Peyer's patch (tissue), 4 donors: ENCODE measurements at regions not wholly inside any gene's neighbourhood (a gene's known extent, or its start where the extent isn't known, plus 50 kb on each side); places are given as distances from the start of the nearest gene placed in this dataset.
"Not testable (repeated sequence)": the region's sequence is repeated elsewhere in the genome, so short reads cannot be mapped to it uniquely, and the experiment has no call there.

Experiments used
- DNase-seq, 3 donors: peaks; one replicate each; pipeline ENCODE4 v3.0.0-alpha.2; 2017 to 2019
- H3K27ac ChIP-seq, 4 donors: fragments of 200-600 bp; sonication (generic); one replicate each; pipeline ENCODE4 v1.5.1; 2016 to 2019
- H3K27me3 ChIP-seq, 2 donors: fragments of 200-600 bp; sonication (generic); one replicate each; pipeline ENCODE4 v1.5.1; 2019
- H3K36me3 ChIP-seq, 3 donors: fragments of 200-600 bp; sonication (generic); one replicate each; pipeline ENCODE4 v1.5.1; 2016 to 2019
- H3K4me1 ChIP-seq, 4 donors: fragments of 200-600 bp; sonication (generic); one replicate each; pipeline ENCODE4 v1.5.1; 2016 to 2019
- H3K4me3 ChIP-seq, 4 donors: fragments of 200-600 bp; sonication (generic); 1 replicate in 3 of 4; 2 replicates in 1 of 4; pipeline ENCODE4 v1.5.1; 2016 to 2019; ENCODE audit warnings: mild to moderate bottlenecking in 1 of 4
- H3K9me3 ChIP-seq, 4 donors: fragments of 200-600 bp; sonication (generic); one replicate each; pipeline ENCODE4 v1.5.1; 2016 to 2019; ENCODE audit warnings: mild to moderate bottlenecking in 1 of 4
- POLR2A ChIP-seq, 2 donors: fragments of 450-650 bp; IDR thresholded peaks; one replicate each; pipeline ENCODE4 v1.5.1; 2017; ENCODE audit warnings: antibody characterized with exemption in 2 of 2, mild to moderate bottlenecking in 2 of 2, moderate library complexity in 2 of 2
- TF ChIP-seq, protein P1 (sequence below), 6 experiments: fragments of 450-650 bp in 4 of 6; fragments of 200-600 bp in 2 of 6; sonication (generic) in 1 of 6; IDR thresholded peaks; one replicate each; pipeline ENCODE4 v1.5.1; 2017 to 2019; ENCODE audit warnings: antibody characterized with exemption in 6 of 6, mild to moderate bottlenecking in 3 of 6, moderate library complexity in 1 of 6

DNA sequence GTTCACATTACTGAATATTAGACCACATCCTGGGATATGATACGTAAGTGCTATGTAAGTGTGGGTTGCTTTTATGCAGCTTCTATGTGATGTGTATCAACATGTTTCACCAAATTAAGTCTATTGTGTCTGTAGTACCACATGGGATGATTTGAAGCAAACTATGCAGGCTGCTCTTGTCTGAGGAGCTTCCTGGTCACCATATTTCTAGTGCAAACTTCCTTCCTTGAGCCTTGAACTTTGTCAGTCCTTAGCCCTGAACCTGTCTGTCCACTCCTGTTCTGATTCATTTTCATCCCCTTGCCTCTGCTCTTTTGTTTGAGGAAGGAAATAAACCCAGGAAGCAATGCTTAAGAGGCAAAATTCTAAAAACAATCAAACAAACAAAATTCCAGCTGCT is 117.5 kb upstream of the VANGL1 start:
- Histone ChIP-seq H3K27ac (no peak overlapping the region), H3K36me3 (no peaks in the 10 kb centered on the region), H3K27me3 (no peaks in the 10 kb centered on the region), H3K4me3 (no peak overlapping the region), H3K9me3 (no peaks in the 10 kb centered on the region), H3K4me1 (no peaks in the 10 kb centered on the region)
- TF ChIP-seq, protein P1, sequence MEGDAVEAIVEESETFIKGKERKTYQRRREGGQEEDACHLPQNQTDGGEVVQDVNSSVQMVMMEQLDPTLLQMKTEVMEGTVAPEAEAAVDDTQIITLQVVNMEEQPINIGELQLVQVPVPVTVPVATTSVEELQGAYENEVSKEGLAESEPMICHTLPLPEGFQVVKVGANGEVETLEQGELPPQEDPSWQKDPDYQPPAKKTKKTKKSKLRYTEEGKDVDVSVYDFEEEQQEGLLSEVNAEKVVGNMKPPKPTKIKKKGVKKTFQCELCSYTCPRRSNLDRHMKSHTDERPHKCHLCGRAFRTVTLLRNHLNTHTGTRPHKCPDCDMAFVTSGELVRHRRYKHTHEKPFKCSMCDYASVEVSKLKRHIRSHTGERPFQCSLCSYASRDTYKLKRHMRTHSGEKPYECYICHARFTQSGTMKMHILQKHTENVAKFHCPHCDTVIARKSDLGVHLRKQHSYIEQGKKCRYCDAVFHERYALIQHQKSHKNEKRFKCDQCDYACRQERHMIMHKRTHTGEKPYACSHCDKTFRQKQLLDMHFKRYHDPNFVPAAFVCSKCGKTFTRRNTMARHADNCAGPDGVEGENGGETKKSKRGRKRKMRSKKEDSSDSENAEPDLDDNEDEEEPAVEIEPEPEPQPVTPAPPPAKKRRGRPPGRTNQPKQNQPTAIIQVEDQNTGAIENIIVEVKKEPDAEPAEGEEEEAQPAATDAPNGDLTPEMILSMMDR (IDR thresholded peaks at IDR 0.05), result no peak
- TF ChIP-seq POLR2A (IDR thresholded peaks at IDR 0.05), result no peak
- DNase-seq, result no peak

DNA sequence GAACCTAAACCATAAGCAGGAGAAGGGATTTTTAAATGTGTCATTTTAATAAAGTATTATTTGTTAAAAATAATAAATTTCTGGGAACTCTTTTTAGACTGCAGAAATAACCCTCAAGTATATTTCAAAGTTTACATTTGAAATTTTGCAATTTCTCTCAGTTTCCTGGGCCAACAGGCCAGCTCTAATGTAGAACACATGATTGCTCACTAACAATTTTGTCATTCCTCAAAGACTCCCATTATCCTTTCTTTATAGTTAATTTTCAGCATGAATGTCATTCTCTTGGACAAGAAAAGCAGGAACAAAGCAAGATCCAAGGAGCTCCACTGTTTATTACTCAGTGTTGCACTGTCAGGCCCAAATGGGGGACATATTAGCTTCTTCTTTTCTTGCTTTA is 119.4 kb upstream of the VANGL1 start:
- Histone ChIP-seq H3K27me3 (no peaks in the 10 kb centered on the region), H3K4me3 (no peak overlapping the region), H3K4me1 (no peaks in the 10 kb centered on the region), H3K36me3 (no peaks in the 10 kb centered on the region), H3K27ac (no peak overlapping the region), H3K9me3 (no peaks in the 10 kb centered on the region)
- TF ChIP-seq, protein P1 (IDR thresholded peaks at IDR 0.05), result no peak
- TF ChIP-seq POLR2A (IDR thresholded peaks at IDR 0.05), result no peak
- DNase-seq, result no peak

DNA sequence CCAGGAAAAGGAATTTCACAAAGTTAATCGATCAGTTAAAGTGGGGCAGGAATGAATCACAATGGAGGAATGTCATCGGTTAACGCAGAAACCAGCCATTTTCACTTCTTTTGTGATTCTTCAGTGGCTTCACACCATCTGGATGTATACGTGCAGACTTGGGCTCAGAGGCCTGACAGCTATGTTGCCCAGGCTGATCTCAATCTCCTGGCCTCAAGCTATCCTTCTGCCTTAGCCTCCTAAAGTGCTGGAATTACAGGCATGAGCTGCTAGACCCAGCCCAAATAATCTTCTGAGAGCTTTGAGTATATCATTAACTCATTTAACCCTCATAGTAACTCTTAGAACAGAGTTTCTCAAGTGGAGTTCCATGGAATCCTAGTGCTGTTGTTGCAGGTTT is 126.5 kb upstream of the VANGL1 start:
- Histone ChIP-seq H3K4me3 (no peak overlapping the region), H3K27ac (no peak overlapping the region), H3K27me3 (no peaks in the 10 kb centered on the region), H3K9me3 (no peaks in the 10 kb centered on the region), H3K36me3 (no peaks in the 10 kb centered on the region), H3K4me1 (no peaks in the 10 kb centered on the region)
- no peak for DNase-seq
- TF ChIP-seq POLR2A (IDR thresholded peaks at IDR 0.05), result no peak
- TF ChIP-seq, protein P1 (IDR thresholded peaks at IDR 0.05), result no peak

DNA sequence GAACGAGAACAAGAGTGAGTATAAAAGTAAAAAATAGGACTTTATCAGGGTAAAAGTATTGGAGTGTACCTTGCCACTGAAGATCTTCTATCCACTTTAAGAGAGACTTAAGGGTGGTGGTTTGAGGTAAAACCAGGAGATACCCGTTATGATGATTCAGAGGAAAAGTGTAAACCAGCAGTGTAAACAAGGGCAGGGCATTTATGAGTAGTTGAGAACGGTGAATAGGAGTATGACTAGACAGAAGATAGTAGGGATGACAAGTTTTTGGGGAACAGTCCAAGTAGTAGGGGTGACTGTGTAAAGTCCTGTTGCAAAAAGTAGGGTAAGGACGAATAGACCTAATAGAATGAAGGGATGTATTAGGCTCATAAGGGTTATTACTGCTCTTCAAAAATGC is 131.5 kb upstream of the VANGL1 start:
- H3K36me3 ChIP-seq, H3K27ac ChIP-seq, H3K4me3 ChIP-seq, DNase-seq, H3K27me3 ChIP-seq, H3K4me1 ChIP-seq, H3K9me3 ChIP-seq: not testable (repeated sequence)

DNA sequence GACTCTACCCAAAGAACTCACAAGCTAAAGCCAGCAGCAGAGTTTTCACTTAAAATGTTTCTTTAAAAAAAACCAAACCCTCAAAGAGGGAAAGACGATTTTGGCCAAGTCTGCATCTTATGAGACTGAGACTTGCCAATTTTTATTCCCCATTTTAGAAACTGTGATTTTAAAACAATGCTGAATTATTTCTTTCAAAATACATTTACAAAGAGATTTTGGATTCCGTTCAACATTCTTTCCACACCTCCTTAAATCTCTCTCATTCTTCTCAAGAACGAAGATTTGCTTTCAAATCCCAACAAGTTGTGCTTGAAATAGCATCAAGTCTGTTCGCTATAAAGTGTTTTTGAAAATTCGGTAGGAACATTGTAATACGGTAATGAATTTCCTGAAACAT is 133.9 kb upstream of the VANGL1 start:
- TF ChIP-seq, protein P1 (IDR thresholded peaks at IDR 0.05), result no peak
- TF ChIP-seq POLR2A (IDR thresholded peaks at IDR 0.05), result no peak

DNA sequence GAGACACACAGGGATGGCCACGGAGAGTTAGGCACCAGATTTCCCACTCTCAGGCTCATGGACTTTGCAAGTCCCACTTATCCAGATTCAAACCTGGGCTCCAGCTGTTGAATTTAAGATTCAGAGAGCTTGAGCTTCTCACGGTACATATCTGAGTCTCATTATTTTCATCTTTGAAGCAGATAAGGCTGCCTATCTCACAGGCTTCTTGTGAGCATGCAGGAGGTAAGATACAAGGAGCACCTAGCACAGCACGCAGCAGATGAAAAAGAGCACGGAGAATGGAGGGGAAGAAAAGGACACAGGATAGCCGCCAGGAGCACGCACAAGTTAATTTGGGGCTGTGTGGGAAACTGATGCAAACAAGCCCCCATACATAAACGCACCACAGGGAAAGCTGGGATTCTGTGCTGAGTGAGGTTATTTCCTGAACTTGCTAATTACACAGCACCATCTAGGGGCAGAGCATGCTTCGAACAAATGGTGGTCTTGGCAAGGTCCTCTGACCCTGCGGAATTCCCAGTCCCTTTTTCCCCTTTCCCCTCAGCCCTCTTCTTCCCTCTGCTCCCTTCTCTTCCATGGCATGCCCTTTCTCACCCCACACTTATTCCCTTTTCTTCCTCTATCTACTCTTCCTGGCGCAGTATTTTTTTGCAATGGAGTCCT is 134.7 kb upstream of the VANGL1 start:
- H3K27me3 ChIP-seq, result no peaks in the 10 kb centered on the region
- no peak overlapping the region for H3K4me3 ChIP-seq
- no peaks in the 10 kb centered on the region for H3K9me3 ChIP-seq
- H3K36me3 ChIP-seq, result no peaks in the 10 kb centered on the region
- no peak for TF ChIP-seq POLR2A (IDR thresholded peaks at IDR 0.05)
- TF ChIP-seq, protein P1 (IDR thresholded peaks at IDR 0.05), result no peak
- H3K27ac ChIP-seq, result no peak overlapping the region
- H3K4me1 ChIP-seq, result no peaks in the 10 kb centered on the region
- no peak for DNase-seq

More for the DNA sequence above, 133.9 kb upstream of the VANGL1 start:
- no peaks in the 10 kb centered on the region for H3K4me1 ChIP-seq
- H3K4me3 ChIP-seq, result no peak overlapping the region
- no peak for DNase-seq
- no peaks in the 10 kb centered on the region for H3K27me3 ChIP-seq
- H3K9me3 ChIP-seq, result no peaks in the 10 kb centered on the region
- H3K27ac ChIP-seq, result no peak overlapping the region
- no peaks in the 10 kb centered on the region for H3K36me3 ChIP-seq
